Suprapubic skin (tissue), 4 donors: ENCODE measurements at regions not wholly inside any gene's neighbourhood (a gene's known extent, or its start where the extent isn't known, plus 50 kb on each side); places are given as distances from the start of the nearest gene placed in this dataset.
A peak's percentile ranks its signal among the peaks of the same experiment; 100 is the strongest.

Experiments
- DNase-seq, 2 donors: peaks; one replicate each; pipeline ENCODE4 v3.0.0-alpha.2; 2019; ENCODE audit warnings: low spot score in 2 of 2
- H3K27ac ChIP-seq: fragments of 200-600 bp; sonication (generic); one replicate; pipeline ENCODE4 v1.5.1; 2019
- H3K27me3 ChIP-seq: fragments of 200-600 bp; sonication (generic); one replicate; pipeline ENCODE4 v1.5.1; 2019
- H3K36me3 ChIP-seq: fragments of 200-600 bp; sonication (generic); one replicate; pipeline ENCODE4 v1.5.1; 2019
- H3K4me1 ChIP-seq: fragments of 200-600 bp; sonication (generic); one replicate; pipeline ENCODE4 v1.5.1; 2019
- H3K4me3 ChIP-seq: fragments of 200-600 bp; sonication (generic); one replicate; pipeline ENCODE4 v1.5.1; 2019; ENCODE audit warnings: mild to moderate bottlenecking
- H3K9me3 ChIP-seq: fragments of 200-600 bp; sonication (generic); one replicate; pipeline ENCODE4 v1.5.1; 2019
- CTCF ChIP-seq, 2 donors: fragments of 200-600 bp in 1 of 2; fragments of 450-650 bp in 1 of 2; sonication (generic) in 1 of 2; IDR thresholded peaks; one replicate each; pipeline ENCODE4 v1.5.1; 2016 to 2019; ENCODE audit warnings: antibody characterized with exemption in 2 of 2, mild to moderate bottlenecking in 1 of 2, moderate library complexity in 1 of 2
- EP300 ChIP-seq: sonication (generic); formaldehyde crosslinking; IDR thresholded peaks from one replicate; pipeline ENCODE4 v1.6.1; 2017; ENCODE audit warnings: antibody characterized with exemption
- POLR2A ChIP-seq, 2 donors: fragments of 450-650 bp; IDR thresholded peaks; one replicate each; pipeline ENCODE4 v1.6.1; 2017; ENCODE audit warnings: antibody characterized with exemption in 2 of 2, mild to moderate bottlenecking in 2 of 2, moderate library complexity in 2 of 2
- POLR2AphosphoS5 ChIP-seq, 3 donors: sonication (generic); formaldehyde crosslinking; IDR thresholded peaks; one replicate each; pipeline ENCODE4 v1.6.1; 2017; ENCODE audit warnings: antibody characterized with exemption in 3 of 3
- WGBS: methylation state at CpG from one replicate; pipeline ENCODE4 v1.1.5; 2018; 5-methylcytosine and 5-hydroxymethylcytosine counted together

DNA sequence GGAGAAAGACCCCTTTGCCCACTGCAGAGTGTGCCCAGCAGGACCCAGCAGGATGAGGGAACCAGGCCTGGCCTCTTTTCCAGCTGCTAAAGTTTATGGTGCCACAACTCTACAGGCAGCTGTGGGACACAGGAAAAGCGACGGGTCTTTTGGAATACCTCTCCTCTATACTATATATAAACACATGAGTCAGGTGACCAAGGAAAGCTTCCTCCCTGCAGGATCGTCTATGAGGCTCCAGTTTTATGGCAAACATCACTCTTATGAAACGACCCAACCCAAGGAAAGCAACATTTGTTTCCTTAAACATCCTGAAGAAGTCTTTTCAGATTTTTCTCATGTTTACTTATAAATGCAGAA, 102.8 kb upstream of the AKIP1 start:
- Histone ChIP-seq H3K36me3 (no peaks in the 10 kb centered on the region), H3K4me3 (peak overlapping the region; percentile 59), H3K27ac (peak overlapping the region; percentile 92), H3K9me3 (no peaks in the 10 kb centered on the region), H3K4me1 (peaks cover 71% of the 10 kb centered on the region), H3K27me3 (no peaks in the 10 kb centered on the region)
- TF ChIP-seq POLR2A (IDR thresholded peaks at IDR 0.05), result no peak
- TF ChIP-seq CTCF (IDR thresholded peaks at IDR 0.05), result no peak
- TF ChIP-seq POLR2AphosphoS5 (IDR thresholded peaks at IDR 0.05), result no peak
- TF ChIP-seq EP300, result no peak
- DNase-seq, result peak in 1 of 2 donors; percentile 49
- 20% methylated on average over 4 of the region's 4 CpGs for WGBS

DNA sequence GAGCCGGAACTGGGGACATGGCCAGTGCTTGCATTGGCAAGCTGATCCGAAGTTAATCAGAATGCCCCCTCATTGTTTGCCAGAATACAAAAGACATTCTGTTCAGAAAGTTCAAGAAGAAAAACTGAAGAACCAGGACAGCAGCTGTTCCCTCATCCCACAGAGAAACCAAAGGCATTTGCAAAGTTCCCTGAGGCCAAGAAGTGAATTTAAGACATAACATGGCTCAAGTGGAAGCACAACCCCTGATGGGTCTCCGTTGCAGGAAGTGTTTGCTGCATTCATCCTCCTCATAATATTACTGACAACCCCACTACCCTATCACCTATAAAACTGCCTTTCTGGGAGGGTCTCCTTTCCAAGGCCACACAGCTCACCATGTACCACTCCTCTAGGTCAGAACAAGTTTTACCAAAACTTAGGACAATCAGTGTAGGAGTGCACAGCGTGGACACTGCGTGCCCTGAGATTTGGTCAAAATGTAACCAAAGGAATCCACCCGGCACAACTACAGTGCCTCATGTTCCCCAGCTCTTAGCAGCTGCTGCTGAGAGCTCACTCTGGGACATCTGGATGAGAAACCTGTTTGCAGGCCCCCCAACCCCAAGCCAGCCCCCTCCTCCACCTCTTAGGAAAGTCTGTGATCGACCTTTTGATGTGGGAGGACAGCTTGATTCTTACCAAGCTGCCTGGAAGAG, 101.6 kb upstream of the AKIP1 start:
- Histone ChIP-seq H3K4me3 (peak overlapping the region; percentile 59), H3K36me3 (no peaks in the 10 kb centered on the region)

GRCh38 chr11:8809939-8810539, 101.0 kb upstream of the AKIP1 start:
- 20% methylated on average over 8 of the region's 8 CpGs for WGBS
- Histone ChIP-seq H3K9me3 (no peaks in the 10 kb centered on the region), H3K36me3 (no peaks in the 10 kb centered on the region), H3K4me3 (peak overlapping the region; percentile 59), H3K27ac (peak overlapping the region; percentile 92), H3K4me1 (peaks cover 84% of the 10 kb centered on the region), H3K27me3 (no peaks in the 10 kb centered on the region)
- TF ChIP-seq CTCF (IDR thresholded peaks at IDR 0.05), result no peak
- no peak for TF ChIP-seq POLR2A (IDR thresholded peaks at IDR 0.05)
- no peak for TF ChIP-seq POLR2AphosphoS5 (IDR thresholded peaks at IDR 0.05)
- TF ChIP-seq EP300, result no peak
- DNase-seq, result no peak

More for the DNA sequence above, 101.6 kb upstream of the AKIP1 start:
- H3K27me3 ChIP-seq, result no peaks in the 10 kb centered on the region
- TF ChIP-seq EP300 (no peak), POLR2AphosphoS5 (IDR thresholded peaks at IDR 0.05) (no peak), CTCF (IDR thresholded peaks at IDR 0.05) (no peak), POLR2A (IDR thresholded peaks at IDR 0.05) (no peak)
- WGBS, result 29% methylated on average over 7 of the region's 7 CpGs
- H3K4me1 ChIP-seq, result peaks cover 80% of the 10 kb centered on the region
- no peak for DNase-seq
- no peaks in the 10 kb centered on the region for H3K9me3 ChIP-seq
- H3K27ac ChIP-seq, result peak overlapping the region; percentile 92

- Histone ChIP-seq H3K4me3 (peak overlapping the region; percentile 59), H3K4me1 (peaks cover 83% of the 10 kb centered on the region), H3K27me3 (no peaks in the 10 kb centered on the region), H3K36me3 (no peaks in the 10 kb centered on the region), H3K27ac (peak overlapping the region; percentile 92), H3K9me3 (no peaks in the 10 kb centered on the region)
- peak in 1 of 2 donors; percentile 18 for TF ChIP-seq POLR2A (IDR thresholded peaks at IDR 0.05)
- no peak for TF ChIP-seq EP300
- TF ChIP-seq POLR2AphosphoS5 (IDR thresholded peaks at IDR 0.05), result peak in 1 of 3 donors; percentile 61
- TF ChIP-seq CTCF (IDR thresholded peaks at IDR 0.05), result no peak
- peak; percentile 86 to 87 for DNase-seq
- WGBS, result 9% methylated on average over 23 of the region's 28 CpGs
These were observed 100.3 kb upstream of the AKIP1 start for GRCh38 chr11:8810540-8811301.

DNA sequence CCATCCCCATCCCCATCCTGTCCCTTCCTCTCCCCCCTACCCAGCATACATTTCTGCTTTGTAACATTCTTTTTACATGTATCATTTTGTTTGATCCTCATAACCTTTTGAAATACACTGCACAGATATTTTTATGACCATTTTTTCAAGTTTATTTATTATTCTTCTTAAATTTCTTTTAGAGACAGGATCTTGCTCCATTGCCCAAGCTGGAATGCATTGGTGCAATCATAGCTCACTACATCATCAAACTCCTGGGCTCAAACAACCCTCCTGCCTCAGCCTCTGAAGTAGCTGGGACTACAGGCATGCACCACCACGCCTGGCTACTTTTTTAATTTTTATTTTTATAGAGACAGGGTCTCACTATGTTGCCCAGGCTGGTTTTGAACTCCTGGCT, 99.4 kb upstream of the AKIP1 start:
- Histone ChIP-seq H3K27ac (peak overlapping the region; percentile 92), H3K4me3 (peak overlapping the region; percentile 59), H3K36me3 (no peaks in the 10 kb centered on the region), H3K4me1 (peaks cover 77% of the 10 kb centered on the region), H3K9me3 (no peaks in the 10 kb centered on the region), H3K27me3 (no peaks in the 10 kb centered on the region)
- DNase-seq, result no peak
- 91% methylated on average over 1 of the region's 1 CpG for WGBS
- TF ChIP-seq EP300 (no peak), CTCF (IDR thresholded peaks at IDR 0.05) (no peak), POLR2AphosphoS5 (IDR thresholded peaks at IDR 0.05) (no peak), POLR2A (IDR thresholded peaks at IDR 0.05) (no peak)
